IMR-90 (cell line): ENCODE measurements at regions not wholly inside any gene's neighbourhood (a gene's known extent, or its start where the extent isn't known, plus 50 kb on each side); places are given as distances from the start of the nearest gene placed in this dataset.
"Not testable (repeated sequence)": the region's sequence is repeated elsewhere in the genome, so short reads cannot be mapped to it uniquely, and the experiment has no call there.

ENCODE experiments used
- MAFK ChIP-seq: IDR thresholded peaks from 2 replicates; pipeline ENCODE4 v1.6.1; 2012; ENCODE audit warnings: low read depth, low read length, improper control_type of control experiment
- POLR2A ChIP-seq: IDR thresholded peaks from 2 replicates; pipeline ENCODE4 v1.6.1; 2012; ENCODE audit warnings: mild to moderate bottlenecking, low read depth, low read length
- RAD21 ChIP-seq: IDR thresholded peaks from 2 replicates; pipeline ENCODE4 v1.6.1; 2012; ENCODE audit warnings: low read length, improper control_type of control experiment
- RCOR1 ChIP-seq: IDR thresholded peaks from 2 replicates; pipeline ENCODE4 v1.6.1; 2012; ENCODE audit warnings: mild to moderate bottlenecking, low read length, improper control_type of control experiment; ENCODE audit not compliant: insufficient replicate concordance
- RFX5 ChIP-seq: IDR thresholded peaks from 2 replicates; pipeline ENCODE4 v1.8.0; 2012; ENCODE audit warnings: low read depth, mild to moderate bottlenecking, low read length, moderate library complexity
- SMC3 ChIP-seq: fragments of 150-350 bp; IDR thresholded peaks from 2 replicates; pipeline ENCODE4 v1.6.1; 2016; ENCODE audit warnings: low read depth, mild to moderate bottlenecking, antibody characterized with exemption, low read length, moderate library complexity
- TF ChIP-seq, protein P1 (sequence below): conservative IDR thresholded peaks from 2 replicates; pipeline ENCODE4 v1.5.1; 2012; ENCODE audit warnings: mild to moderate bottlenecking, low read depth, low read length, improper control_type of control experiment
- TF ChIP-seq, protein P2 (sequence below): fragments of 150-350 bp; IDR thresholded peaks from 2 replicates; pipeline ENCODE4 v1.6.1; 2016; ENCODE audit warnings: low read depth, mild to moderate bottlenecking, low read length, moderate library complexity, borderline replicate concordance

DNA sequence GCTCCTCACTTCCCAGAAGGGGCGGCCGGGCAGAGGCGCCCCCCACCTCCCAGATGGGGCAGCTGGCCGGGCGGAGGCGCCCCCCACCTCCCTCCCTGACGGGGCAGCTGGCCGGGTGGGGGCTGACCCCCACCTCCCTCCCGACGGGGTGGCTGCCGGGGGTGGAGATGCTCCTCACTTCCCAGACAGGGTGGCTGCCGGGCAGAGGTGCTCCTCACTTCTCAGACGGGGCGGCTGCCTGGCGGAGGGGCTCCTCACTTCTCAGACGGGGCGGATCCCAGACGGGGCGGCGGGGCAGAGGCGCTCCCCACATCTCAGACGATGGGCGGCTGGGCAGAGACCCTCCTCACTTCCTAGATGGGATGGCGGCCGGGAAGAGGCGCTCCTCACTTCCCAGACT is 177.4 kb upstream of the FLRT2 start:
- TF ChIP-seq, protein P1, sequence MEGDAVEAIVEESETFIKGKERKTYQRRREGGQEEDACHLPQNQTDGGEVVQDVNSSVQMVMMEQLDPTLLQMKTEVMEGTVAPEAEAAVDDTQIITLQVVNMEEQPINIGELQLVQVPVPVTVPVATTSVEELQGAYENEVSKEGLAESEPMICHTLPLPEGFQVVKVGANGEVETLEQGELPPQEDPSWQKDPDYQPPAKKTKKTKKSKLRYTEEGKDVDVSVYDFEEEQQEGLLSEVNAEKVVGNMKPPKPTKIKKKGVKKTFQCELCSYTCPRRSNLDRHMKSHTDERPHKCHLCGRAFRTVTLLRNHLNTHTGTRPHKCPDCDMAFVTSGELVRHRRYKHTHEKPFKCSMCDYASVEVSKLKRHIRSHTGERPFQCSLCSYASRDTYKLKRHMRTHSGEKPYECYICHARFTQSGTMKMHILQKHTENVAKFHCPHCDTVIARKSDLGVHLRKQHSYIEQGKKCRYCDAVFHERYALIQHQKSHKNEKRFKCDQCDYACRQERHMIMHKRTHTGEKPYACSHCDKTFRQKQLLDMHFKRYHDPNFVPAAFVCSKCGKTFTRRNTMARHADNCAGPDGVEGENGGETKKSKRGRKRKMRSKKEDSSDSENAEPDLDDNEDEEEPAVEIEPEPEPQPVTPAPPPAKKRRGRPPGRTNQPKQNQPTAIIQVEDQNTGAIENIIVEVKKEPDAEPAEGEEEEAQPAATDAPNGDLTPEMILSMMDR: not testable (repeated sequence)
- TF ChIP-seq SMC3, POLR2A, RCOR1, RFX5, RAD21, MAFK: not testable (repeated sequence)
- TF ChIP-seq, protein P2, sequence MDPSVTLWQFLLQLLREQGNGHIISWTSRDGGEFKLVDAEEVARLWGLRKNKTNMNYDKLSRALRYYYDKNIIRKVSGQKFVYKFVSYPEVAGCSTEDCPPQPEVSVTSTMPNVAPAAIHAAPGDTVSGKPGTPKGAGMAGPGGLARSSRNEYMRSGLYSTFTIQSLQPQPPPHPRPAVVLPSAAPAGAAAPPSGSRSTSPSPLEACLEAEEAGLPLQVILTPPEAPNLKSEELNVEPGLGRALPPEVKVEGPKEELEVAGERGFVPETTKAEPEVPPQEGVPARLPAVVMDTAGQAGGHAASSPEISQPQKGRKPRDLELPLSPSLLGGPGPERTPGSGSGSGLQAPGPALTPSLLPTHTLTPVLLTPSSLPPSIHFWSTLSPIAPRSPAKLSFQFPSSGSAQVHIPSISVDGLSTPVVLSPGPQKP: not testable (repeated sequence)
